ENCODE measurements at regions not wholly inside any gene's neighbourhood (a gene's known extent, or its start where the extent isn't known, plus 50 kb on each side); places are given as distances from the start of the nearest gene placed in this dataset.
"Not testable (repeated sequence)": the region's sequence is repeated elsewhere in the genome, so short reads cannot be mapped to it uniquely, and the experiment has no call there.

GRCh38 chr4:134952305-134952704 is 750.7 kb upstream of the PABPC4L start:
- DNase-seq = no peak
- Mint-ChIP-seq H3K36me3 (ENCODE audit: low read depth) (no peaks in the 10 kb centered on the region), H3K27ac (no peak overlapping the region), H3K4me1 (no peaks in the 10 kb centered on the region), H3K4me3 (no peak overlapping the region), H3K9me3 (ENCODE audit: low read depth) (peaks cover 10% of the 10 kb centered on the region), H3K27me3 (no peaks in the 10 kb centered on the region)
- CTCF ChIA-PET = no interaction called here
- intact Hi-C loops (cut with DNase I, micrococcal nuclease) = no loop called here
- POLR2A ChIA-PET = no interaction called here
- ATAC-seq = no peak

DNA sequence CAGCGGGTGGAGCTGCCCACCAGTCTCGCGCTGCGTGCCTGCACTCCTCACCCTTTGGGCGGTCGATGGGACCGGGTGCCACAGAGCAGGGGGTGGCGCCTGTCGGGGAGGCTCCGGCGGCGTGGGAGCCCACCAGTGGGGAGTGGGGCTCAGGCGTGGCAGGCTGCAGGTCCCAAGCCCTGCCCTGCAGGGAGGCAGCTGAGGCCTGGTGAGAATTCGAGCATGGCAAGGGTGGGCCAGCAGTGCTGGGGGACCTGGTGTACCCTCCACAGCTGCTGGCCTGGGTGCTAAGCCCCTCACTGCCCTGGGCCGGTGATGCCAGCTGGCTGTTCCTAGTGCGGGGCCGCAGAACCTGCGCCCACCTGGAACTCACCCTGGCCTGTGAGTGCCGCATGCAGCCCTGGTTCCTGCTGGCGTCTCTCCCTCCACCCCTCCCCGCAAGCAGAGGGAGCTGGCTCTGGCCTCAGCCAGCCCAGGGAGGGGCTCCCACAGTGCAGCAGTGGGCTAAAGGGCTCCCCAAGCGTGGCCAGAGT is 746.6 kb upstream of the PABPC4L start:
- H3K9me3 Mint-ChIP-seq (ENCODE audit: low read depth) = peaks cover under 1% of the 10 kb centered on the region
- POLR2A ChIA-PET = no interaction called here
- H3K36me3 Mint-ChIP-seq (ENCODE audit: low read depth) = no peaks in the 10 kb centered on the region
- ATAC-seq (no peak), DNase-seq (no peak)
- no peak overlapping the region for H3K4me3 Mint-ChIP-seq
- H3K27ac Mint-ChIP-seq = no peak overlapping the region
- intact Hi-C loops (cut with DNase I, micrococcal nuclease) = no loop called here
- H3K27me3 Mint-ChIP-seq = no peaks in the 10 kb centered on the region
- no peaks in the 10 kb centered on the region for H3K4me1 Mint-ChIP-seq
- CTCF ChIA-PET = no interaction called here

GRCh38 chr4:134944115-134944514 is 742.5 kb upstream of the PABPC4L start:
- no peaks in the 10 kb centered on the region for H3K27me3 Mint-ChIP-seq

DNA sequence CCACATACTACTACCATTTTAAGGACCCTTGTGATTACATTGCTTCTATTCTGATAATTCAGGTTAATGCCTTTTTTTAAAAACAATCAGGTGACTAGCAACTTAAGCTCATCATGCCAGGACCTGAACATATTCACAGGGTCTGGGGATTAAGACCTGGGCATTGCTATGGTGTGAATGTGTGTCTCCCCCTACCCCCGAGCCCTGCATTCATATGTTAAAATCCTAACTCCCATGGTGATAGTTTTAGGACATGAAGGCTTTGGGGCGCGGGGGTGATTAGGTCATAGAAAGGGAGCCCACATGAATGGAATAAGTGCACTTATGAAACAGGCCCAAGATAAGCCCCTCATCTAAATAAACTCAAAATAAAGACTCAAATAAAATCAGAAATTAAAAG is 734.4 kb upstream of the PABPC4L start:
- no peak for ATAC-seq
- H3K9me3 Mint-ChIP-seq (ENCODE audit: low read depth) = no peaks in the 10 kb centered on the region
- ChIA-PET CTCF (interaction anchor here (0.7 kb wide), 1 partner anchor 1087 kb away, joined by 3 read pairs; no protein-coding TSS in a partner anchor), POLR2A (no interaction called here)
- no peak overlapping the region for H3K27ac Mint-ChIP-seq
- intact Hi-C loops (cut with DNase I, micrococcal nuclease) = loop anchor here in 1 of 2 experiments (5.0 kb wide), 1 partner anchor 1789 kb away; the partner anchor contains the start of gene PCDH10
- H3K4me3 Mint-ChIP-seq = no peak overlapping the region
- H3K4me1 Mint-ChIP-seq = no peaks in the 10 kb centered on the region
- H3K27me3 Mint-ChIP-seq = no peaks in the 10 kb centered on the region
- no peaks in the 10 kb centered on the region for H3K36me3 Mint-ChIP-seq (ENCODE audit: low read depth)
- DNase-seq = no peak

More at GRCh38 chr4:134944115-134944514, 742.5 kb upstream of the PABPC4L start:
- ChIA-PET POLR2A (no interaction called here), CTCF (no interaction called here)
- ATAC-seq (no peak), DNase-seq (no peak)
- H3K4me1 Mint-ChIP-seq = no peaks in the 10 kb centered on the region
- no peak overlapping the region for H3K4me3 Mint-ChIP-seq
- no peaks in the 10 kb centered on the region for H3K36me3 Mint-ChIP-seq (ENCODE audit: low read depth)
- intact Hi-C loops (cut with DNase I, micrococcal nuclease) = no loop called here
- H3K27ac Mint-ChIP-seq = no peak overlapping the region
- no peaks in the 10 kb centered on the region for H3K9me3 Mint-ChIP-seq (ENCODE audit: low read depth)

GRCh38 chr4:134935320-134935719 is 733.7 kb upstream of the PABPC4L start:
- peak; percentile 17 for DNase-seq
- no peak overlapping the region for H3K4me3 Mint-ChIP-seq
- ChIA-PET CTCF (no interaction called here), POLR2A (no interaction called here)
- no peaks in the 10 kb centered on the region for H3K9me3 Mint-ChIP-seq (ENCODE audit: low read depth)
- no peaks in the 10 kb centered on the region for H3K36me3 Mint-ChIP-seq (ENCODE audit: low read depth)
- ATAC-seq = no peak
- H3K4me1 Mint-ChIP-seq = no peaks in the 10 kb centered on the region
- H3K27ac Mint-ChIP-seq = no peak overlapping the region
- intact Hi-C loops (cut with DNase I, micrococcal nuclease) = loop anchor here in 1 of 2 experiments (5.0 kb wide), 1 partner anchor 1788 kb away; the partner anchor contains the start of gene PCDH10
- H3K27me3 Mint-ChIP-seq = no peaks in the 10 kb centered on the region

DNA sequence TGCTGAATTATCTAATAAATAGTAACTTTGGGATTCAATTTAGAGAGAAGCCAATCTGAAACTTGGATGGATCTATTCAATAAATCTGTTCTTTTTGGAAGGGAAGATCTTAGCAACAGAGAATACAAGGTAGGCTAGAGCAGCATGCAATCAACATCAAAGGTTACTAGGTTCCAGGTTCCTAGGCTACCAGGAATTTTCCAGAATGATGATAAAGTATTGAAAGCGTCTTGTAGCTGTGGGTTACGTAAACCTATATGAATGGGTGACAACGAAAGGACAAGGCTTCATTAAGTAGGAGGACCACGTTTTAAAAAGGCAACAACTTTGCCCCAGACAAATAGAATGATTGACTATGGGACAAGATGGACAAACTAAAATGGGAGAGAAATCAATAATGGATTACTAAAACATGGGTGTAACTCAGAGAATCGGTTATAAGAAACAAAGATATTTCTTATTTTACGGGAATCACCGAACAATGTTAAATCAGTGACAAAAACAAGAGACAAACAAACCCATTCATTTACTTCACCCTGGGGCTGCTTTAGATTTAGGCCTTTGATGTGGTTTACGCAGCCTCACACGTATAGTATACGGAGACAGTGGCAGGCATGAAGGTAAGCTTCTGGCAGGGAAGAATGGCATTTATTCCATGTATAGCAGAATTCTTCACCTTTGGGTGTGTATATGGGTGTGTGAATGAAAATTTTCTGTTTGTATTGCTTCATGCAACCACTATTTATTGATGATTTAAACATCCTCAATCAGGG is 732.6 kb upstream of the PABPC4L start:
- intact Hi-C loops (cut with DNase I, micrococcal nuclease) = no loop called here
- ATAC-seq (no peak), DNase-seq (no peak)
- H3K36me3 Mint-ChIP-seq (ENCODE audit: low read depth) = no peaks in the 10 kb centered on the region
- ChIA-PET CTCF (no interaction called here), POLR2A (no interaction called here)
- no peaks in the 10 kb centered on the region for H3K27me3 Mint-ChIP-seq
- H3K9me3 Mint-ChIP-seq (ENCODE audit: low read depth) = no peaks in the 10 kb centered on the region
- no peak overlapping the region for H3K4me3 Mint-ChIP-seq
- no peaks in the 10 kb centered on the region for H3K4me1 Mint-ChIP-seq
- H3K27ac Mint-ChIP-seq = no peak overlapping the region

DNA sequence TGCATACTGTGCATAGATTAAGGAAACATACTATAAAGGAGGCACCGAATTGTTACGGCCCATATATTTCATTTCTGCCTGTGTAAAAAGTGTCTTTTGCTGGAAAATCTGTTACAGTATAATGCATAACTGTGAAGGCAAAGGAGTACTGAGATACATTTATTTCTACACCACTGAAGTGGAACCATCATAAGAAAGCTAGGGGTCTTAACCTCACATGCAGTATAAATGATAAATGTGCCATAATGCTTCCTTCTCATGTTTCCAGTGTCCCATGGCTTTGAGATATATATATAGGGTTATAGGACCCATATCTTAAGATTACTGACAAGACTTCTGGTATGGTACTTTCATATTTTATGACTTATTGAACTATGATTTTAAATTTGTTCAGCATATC is 713.8 kb upstream of the PABPC4L start:
- Mint-ChIP-seq H3K9me3 (ENCODE audit: low read depth) (peaks cover 3% of the 10 kb centered on the region), H3K27ac (no peak overlapping the region), H3K27me3 (no peaks in the 10 kb centered on the region), H3K36me3 (ENCODE audit: low read depth) (no peaks in the 10 kb centered on the region), H3K4me1 (no peaks in the 10 kb centered on the region), H3K4me3 (no peak overlapping the region)
- no peak for ATAC-seq
- ChIA-PET POLR2A (no interaction called here), CTCF (no interaction called here)
- no peak for DNase-seq
- intact Hi-C loops (cut with DNase I, micrococcal nuclease) = no loop called here

DNA sequence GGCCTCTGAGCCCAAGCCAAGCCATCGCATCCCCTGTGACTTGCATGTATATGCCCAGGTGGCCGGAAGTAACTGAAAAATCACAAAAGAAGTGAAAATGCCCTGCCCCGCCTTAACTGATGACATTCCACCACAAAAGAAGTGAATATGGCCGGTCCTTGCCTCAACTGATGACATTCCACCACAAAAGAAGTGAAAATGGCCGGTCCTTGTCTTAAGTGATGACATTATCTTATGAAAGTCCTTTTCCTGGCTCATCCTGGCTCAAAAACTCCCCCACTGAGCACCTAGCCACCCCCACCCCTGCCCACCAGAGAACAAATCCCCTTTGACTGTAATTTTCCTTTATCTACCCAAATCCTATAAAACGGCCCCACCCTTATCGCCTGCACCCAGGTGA is 712.7 kb upstream of the PABPC4L start:
- H3K27me3 Mint-ChIP-seq; H3K27ac Mint-ChIP-seq; H3K9me3 Mint-ChIP-seq (ENCODE audit: low read depth); CTCF ChIA-PET; DNase-seq; ATAC-seq; H3K4me3 Mint-ChIP-seq; intact Hi-C loops (cut with DNase I, micrococcal nuclease); H3K36me3 Mint-ChIP-seq (ENCODE audit: low read depth); H3K4me1 Mint-ChIP-seq; POLR2A ChIA-PET: not testable (repeated sequence)

DNA sequence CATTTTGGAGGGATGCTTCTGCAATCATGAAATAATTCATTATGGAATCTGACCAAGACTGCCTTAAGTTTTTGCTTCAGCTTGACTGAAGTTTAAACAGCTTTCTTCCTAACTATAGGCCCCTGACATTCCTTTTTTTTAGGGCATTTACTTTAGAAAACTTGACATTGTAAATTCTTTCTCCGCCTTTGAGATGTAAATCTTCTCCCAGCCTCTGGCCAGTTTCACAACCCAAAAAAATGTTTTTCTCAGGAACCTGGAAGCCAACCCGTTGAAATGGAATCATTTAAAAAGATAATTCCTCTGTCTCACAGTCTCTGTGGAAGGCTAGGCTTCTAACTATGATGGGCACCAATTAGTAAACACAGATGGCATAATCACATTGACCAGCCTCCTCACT is 710.4 kb upstream of the PABPC4L start:
- ATAC-seq = no peak
- no peak for DNase-seq
- ChIA-PET POLR2A (no interaction called here), CTCF (no interaction called here)
- intact Hi-C loops (cut with DNase I, micrococcal nuclease) = no loop called here
- Mint-ChIP-seq H3K9me3 (ENCODE audit: low read depth) (peaks cover 1% of the 10 kb centered on the region), H3K4me3 (no peak overlapping the region), H3K36me3 (ENCODE audit: low read depth) (no peaks in the 10 kb centered on the region), H3K27ac (no peak overlapping the region), H3K27me3 (no peaks in the 10 kb centered on the region), H3K4me1 (no peaks in the 10 kb centered on the region)

GRCh38 chr4:134906404-134907023 is 704.9 kb upstream of the PABPC4L start:
- ATAC-seq = no peak
- POLR2A ChIA-PET = no interaction called here
- intact Hi-C loops (cut with DNase I, micrococcal nuclease) = no loop called here
- DNase-seq = no peak
- H3K4me3 Mint-ChIP-seq = no peak overlapping the region
- no peak overlapping the region for H3K27ac Mint-ChIP-seq
- peaks cover 4% of the 10 kb centered on the region for H3K9me3 Mint-ChIP-seq (ENCODE audit: low read depth)
- H3K4me1 Mint-ChIP-seq = no peaks in the 10 kb centered on the region
- no peaks in the 10 kb centered on the region for H3K27me3 Mint-ChIP-seq
- CTCF ChIA-PET = no interaction called here
- no peaks in the 10 kb centered on the region for H3K36me3 Mint-ChIP-seq (ENCODE audit: low read depth)

- Mint-ChIP-seq H3K4me1 (no peaks in the 10 kb centered on the region), H3K4me3 (no peak overlapping the region), H3K9me3 (ENCODE audit: low read depth) (peaks cover 4% of the 10 kb centered on the region), H3K27ac (no peak overlapping the region), H3K36me3 (ENCODE audit: low read depth) (no peaks in the 10 kb centered on the region), H3K27me3 (no peaks in the 10 kb centered on the region)
- ATAC-seq (no peak), DNase-seq (no peak)
- ChIA-PET POLR2A (no interaction called here), CTCF (no interaction called here)
- intact Hi-C loops (cut with DNase I, micrococcal nuclease) = no loop called here
Observed at GRCh38 chr4:134905061-134905460, 703.5 kb upstream of the PABPC4L start.

GRCh38 chr4:134888156-134888555 is 686.6 kb upstream of the PABPC4L start:
- no peak for ATAC-seq
- H3K36me3 Mint-ChIP-seq (ENCODE audit: low read depth) = no peaks in the 10 kb centered on the region
- no peak overlapping the region for H3K27ac Mint-ChIP-seq
- POLR2A ChIA-PET = no interaction called here
- no peaks in the 10 kb centered on the region for H3K27me3 Mint-ChIP-seq
- H3K9me3 Mint-ChIP-seq (ENCODE audit: low read depth) = peaks cover 2% of the 10 kb centered on the region
- DNase-seq = no peak
- no peaks in the 10 kb centered on the region for H3K4me1 Mint-ChIP-seq
- no peak overlapping the region for H3K4me3 Mint-ChIP-seq
- intact Hi-C loops (cut with DNase I, micrococcal nuclease) = no loop called here
- CTCF ChIA-PET = interaction anchor here (0.6 kb wide), 1 partner anchor 627 kb away, joined by 4 read pairs; no protein-coding TSS in a partner anchor

Data from activated CD4-positive, alpha-beta T cell treated with anti-CD3 and anti-CD28 coated beads for 36 hours (primary cell).